ENCODE measurements at regions not wholly inside any gene's neighbourhood (a gene's known extent, or its start where the extent isn't known, plus 50 kb on each side); places are given as distances from the start of the nearest gene placed in this dataset.

DNA sequence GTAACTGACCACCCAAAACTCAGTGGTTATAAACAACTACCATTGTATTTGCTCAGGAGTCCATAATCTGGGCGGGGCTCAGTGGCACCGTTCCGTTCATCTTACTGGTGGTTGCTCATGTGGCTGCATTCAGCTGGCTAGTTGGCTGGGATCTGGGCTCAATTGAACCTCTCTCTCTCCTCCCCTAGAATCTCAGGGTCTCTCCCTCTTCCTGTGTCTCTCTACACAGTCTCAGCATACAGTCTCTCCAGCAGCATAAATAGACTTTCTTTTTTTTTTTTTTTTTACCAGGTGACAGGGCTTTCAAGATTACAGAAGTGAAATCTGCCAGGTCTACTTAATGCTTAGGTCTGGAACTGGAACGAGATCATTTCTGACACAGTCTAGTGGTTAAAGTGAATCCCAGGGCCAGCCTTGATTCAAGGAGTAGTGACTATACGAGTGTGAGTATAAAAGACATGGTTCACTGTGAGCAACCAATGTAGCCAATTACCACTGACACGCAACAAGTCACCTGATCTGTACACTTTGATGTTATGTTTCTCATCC lies 193.7 kb upstream of the ESRRG start:
- DNase-seq (ENCODE audit: low spot score): no peak

DNA sequence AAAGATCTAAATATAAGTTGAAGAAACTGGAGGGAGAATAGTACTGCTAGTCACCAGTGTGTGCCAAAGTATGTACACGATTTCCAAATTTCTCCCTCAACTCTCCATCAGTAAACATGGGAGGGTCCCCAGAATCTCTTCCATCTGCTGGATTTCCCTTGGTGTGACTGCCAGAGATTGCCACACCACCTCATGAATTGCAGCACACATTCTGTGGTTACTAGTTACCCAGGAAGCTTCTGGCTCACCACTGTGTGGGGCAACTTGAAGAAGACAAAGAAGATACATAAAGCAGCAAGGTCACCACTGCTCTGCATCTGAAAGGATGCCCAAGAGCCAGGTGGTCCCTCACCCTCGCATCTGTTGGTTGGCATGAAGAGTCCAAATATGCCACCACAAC lies 191.7 kb upstream of the ESRRG start:
- DNase-seq (ENCODE audit: low spot score): no peak

DNA sequence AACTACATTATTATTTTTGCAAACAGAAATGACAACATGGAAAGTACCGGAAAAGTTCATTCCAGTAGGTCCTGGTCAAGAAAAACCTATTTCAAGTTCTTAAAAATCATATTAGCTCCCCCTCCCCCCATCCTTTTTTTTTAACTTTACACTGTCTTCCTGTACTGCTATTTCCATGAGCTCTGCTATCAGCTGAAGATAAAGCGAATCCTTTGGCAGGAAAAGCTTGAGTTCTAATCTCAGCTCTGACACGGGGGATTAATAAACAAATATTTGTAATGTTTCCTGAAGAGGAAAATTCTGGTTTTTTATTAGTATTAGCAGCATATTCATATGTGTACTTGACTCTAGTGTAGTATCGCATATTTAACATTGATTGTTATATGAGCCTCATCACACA lies 190.7 kb upstream of the ESRRG start:
- DNase-seq (ENCODE audit: low spot score): no peak

DNA sequence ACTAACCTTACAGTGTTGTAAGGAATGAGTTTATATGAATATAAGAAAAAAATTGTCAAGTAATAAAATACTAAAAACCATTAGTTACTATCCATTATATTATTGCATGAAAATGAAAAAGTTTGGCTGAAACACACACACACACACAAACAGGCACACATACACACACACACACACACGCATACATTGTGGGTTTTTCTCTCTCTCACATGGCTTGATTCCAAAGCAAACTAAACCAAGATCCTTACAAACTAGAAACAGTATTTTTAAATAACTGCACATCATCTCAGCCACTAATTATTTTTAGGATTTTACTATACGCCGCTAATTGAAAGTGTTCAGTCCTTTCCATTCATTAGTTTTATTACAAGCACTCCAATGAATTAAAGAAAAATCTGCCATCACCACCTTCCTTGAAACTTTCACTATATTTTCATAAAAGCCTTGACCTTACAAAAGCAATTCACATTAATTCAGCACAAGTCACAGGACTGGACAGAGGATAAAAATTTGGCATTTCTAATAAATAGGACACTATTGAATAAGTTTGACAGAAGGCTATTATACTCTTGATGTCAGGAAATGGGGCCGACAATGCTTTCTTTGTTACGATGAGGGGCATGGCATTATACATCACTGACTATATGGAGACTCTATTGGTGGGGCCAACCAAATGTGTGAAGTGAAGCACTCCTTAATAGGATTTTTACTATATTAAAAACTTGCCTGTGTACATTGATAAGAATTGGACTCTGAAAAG lies 187.0 kb upstream of the ESRRG start:
- no peak for DNase-seq (ENCODE audit: low spot score)

- DNase-seq (ENCODE audit: low spot score): no peak
Measured at GRCh38 chr1:216908126-216908525, 184.9 kb upstream of the ESRRG start.

DNA sequence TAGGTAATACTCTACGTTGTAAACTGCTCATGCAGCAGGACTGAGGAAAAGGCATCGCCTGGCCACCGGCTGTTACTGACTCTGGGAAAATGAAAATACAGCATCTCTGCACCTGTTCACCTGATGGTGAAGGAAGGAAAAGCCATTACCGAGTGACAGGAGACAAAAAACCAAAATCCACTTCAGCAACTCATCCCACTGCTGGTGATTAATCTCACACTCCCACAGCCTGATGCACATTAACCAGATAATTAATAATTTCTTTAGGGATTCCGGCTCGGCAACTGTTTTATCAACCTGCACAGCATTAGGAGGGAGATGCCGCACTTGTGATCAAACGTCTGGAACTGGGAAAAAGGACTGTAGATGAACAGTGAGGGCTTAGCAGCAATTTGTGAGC lies 183.9 kb upstream of the ESRRG start:
- no peak for DNase-seq (ENCODE audit: low spot score)

GRCh38 chr1:216905781-216906180 lies 182.6 kb upstream of the ESRRG start:
- DNase-seq (ENCODE audit: low spot score): no peak

GRCh38 chr1:216905137-216905536 lies 181.9 kb upstream of the ESRRG start:
- no peak for DNase-seq (ENCODE audit: low spot score)

DNA sequence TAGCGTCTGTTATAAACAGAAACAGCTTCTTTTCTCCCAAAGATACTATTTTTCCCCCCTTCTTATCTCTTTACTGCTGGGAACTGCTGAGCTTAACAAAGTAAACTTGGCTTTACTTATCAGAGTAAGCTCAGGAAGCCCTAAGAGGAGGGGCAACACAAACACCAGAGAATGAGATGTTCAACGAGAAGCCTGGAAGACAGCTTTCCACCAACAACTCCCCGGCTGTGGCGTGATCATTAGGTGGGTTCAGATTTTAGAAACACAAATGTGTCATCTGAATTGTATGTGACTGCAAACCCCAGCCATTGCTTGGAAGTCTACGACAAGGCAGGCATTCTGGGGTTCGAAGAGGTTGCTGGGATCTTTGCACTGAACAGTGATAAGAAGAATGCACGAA lies 181.2 kb upstream of the ESRRG start:
- no peak for DNase-seq (ENCODE audit: low spot score)

DNA sequence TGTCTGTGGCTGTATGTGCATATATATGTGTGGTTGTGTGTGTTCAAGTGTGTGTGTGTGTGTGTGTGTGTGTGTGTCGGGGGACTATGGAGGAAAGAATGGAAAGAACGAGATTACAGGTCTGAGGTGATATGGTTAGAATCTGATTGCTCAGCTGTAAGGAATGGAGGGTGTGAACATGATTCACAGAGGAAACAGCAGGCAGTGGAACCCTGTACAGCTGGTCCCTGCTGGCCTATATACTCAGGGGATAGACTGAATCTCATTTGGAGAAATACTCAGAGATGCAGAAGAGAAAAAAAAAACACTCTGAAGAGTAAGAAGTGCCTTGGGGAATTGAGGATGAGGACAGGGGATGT lies 180.1 kb upstream of the ESRRG start:
- DNase-seq (ENCODE audit: low spot score): no peak

- DNase-seq (ENCODE audit: low spot score): no peak
Measured at GRCh38 chr1:216902669-216903381, 179.6 kb upstream of the ESRRG start.

GRCh38 chr1:216900116-216900620 lies 176.9 kb upstream of the ESRRG start:
- no peak for DNase-seq (ENCODE audit: low spot score)

- no peak for DNase-seq (ENCODE audit: low spot score)
Measured at GRCh38 chr1:216898801-216899200, 175.6 kb upstream of the ESRRG start.

GRCh38 chr1:216896146-216896545 lies 172.9 kb upstream of the ESRRG start:
- DNase-seq (ENCODE audit: low spot score): no peak

DNA sequence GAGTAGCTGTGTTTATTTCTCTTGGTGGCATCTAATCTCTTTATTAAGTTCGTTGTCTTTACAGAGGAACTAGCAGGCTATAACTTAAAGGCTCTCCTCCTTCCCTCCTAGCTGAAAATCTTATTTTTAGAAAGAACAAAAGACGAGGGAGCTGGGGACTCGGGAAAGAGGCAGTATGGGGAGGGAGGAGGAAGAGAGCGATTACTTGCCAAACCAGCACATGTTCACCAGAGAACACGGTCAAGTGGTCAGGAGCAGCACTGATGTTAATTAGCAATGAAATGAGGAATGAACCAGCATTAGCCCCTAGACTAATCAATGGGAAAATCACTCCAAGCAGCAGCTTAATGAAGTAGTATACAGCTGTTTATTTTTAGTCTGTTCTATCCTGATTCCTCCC lies 171.3 kb upstream of the ESRRG start:
- no peak for DNase-seq (ENCODE audit: low spot score)

GRCh38 chr1:216892581-216893160 lies 169.4 kb upstream of the ESRRG start:
- no peak for DNase-seq (ENCODE audit: low spot score)

GRCh38 chr1:216890871-216891270 lies 167.6 kb upstream of the ESRRG start:
- no peak for DNase-seq (ENCODE audit: low spot score)

DNA sequence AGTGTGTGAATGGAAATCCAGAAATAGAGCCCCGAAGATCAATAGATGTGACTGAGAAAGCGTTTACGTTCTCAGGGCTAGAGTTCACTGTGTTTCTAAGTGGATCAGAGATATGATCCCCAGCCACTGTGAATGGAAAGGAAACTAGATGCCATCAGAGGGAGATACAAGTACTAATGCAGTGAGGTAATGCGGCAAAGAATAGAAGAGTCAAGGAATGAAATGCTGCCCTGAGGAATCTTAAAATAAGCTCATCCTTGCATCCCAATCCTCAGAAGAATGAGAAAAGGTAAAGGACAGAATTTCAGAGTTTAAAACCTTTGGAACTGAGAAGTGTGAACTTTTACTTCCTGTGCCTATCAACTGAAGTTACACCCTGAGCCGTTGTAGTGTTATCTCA lies 165.5 kb upstream of the ESRRG start:
- DNase-seq (ENCODE audit: low spot score): no peak

DNA sequence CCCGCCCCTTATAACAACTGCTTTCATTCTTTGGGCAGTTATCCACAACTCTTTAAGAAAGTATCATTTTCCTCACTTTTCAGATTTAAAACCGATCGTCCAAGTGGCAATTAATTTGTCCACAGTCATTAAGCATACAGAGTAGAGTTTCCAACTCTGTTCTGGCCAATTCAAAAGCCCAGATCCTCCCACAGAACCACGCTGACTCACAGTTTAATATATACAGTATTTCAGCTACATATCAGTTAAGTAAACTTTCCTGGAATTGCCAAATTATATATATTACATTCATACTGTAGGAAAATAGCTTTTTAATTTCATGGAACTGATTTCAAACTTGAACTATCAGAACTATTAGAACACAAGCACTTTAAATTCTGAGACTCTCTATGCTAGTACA lies 163.8 kb upstream of the ESRRG start:
- DNase-seq (ENCODE audit: low spot score): no peak

- no peak for DNase-seq (ENCODE audit: low spot score)
Measured at GRCh38 chr1:216884614-216885229, 161.5 kb upstream of the ESRRG start.

DNA sequence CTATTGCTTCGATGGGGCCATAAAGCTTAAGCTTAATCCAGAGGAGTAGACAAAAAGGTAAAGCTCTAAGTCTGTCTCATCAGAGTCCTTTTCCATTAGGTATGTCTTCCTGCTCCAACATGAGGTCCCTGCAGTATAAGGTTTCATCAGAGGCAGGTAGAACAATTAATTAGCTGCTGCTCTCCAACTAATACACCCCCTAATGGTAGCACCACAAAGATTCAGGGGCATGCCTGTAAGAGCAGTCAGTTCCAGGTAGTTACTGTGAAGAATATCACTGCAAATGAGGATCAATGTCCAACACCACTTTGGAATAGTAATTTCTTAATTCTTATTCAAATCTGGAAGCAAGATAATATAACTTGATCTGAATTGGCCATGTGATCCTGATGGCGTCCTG lies 160.3 kb upstream of the ESRRG start:
- DNase-seq (ENCODE audit: low spot score): no peak

GRCh38 chr1:216881695-216882094 lies 158.5 kb upstream of the ESRRG start:
- DNase-seq (ENCODE audit: low spot score): no peak

GRCh38 chr1:216866714-216867113 lies 143.5 kb upstream of the ESRRG start:
- DNase-seq (ENCODE audit: low spot score): no peak
